Activated T-helper 1 cell treated with anti-CD3 and anti-CD28 coated beads, Interleukin-12 subunit alpha, Interleukin-12 subunit beta, Interleukin-2, Interleukin-4 antibody, amounts not matched to agents 30 ng/mL and 10 ng/mL and 1 ng/mL, durations not matched to agents 14 hours and 24 hours and 36 hours (primary cell): ENCODE measurements at regions not wholly inside any gene's neighbourhood (a gene's known extent, or its start where the extent isn't known, plus 50 kb on each side); places are given as distances from the start of the nearest gene placed in this dataset.

ENCODE experiments used
- DNase-seq: peaks from one replicate; pipeline ENCODE4 v3.0.0; 2021; ENCODE audit warnings: low spot score
- H3K27ac Mint-ChIP-seq: one replicate; pipeline ENCODE4 v1.8.0; 2021; ENCODE audit warnings: mild to moderate bottlenecking, mixed read lengths
- H3K27me3 Mint-ChIP-seq: one replicate; pipeline ENCODE4 v1.8.0; 2022; ENCODE audit warnings: mild to moderate bottlenecking, moderate library complexity, mixed read lengths; ENCODE audit not compliant: insufficient read depth
- H3K36me3 Mint-ChIP-seq: one replicate; pipeline ENCODE4 v1.8.0; 2021; ENCODE audit warnings: low read depth, mixed read lengths
- H3K4me1 Mint-ChIP-seq: one replicate; pipeline ENCODE4 v1.8.0; 2021; ENCODE audit warnings: low read depth, mixed read lengths
- H3K4me3 Mint-ChIP-seq: one replicate; pipeline ENCODE4 v1.8.0; 2021; ENCODE audit warnings: mild to moderate bottlenecking, moderate library complexity, mixed read lengths
- H3K9me3 Mint-ChIP-seq: one replicate; pipeline ENCODE4 v1.8.0; 2021; ENCODE audit warnings: mixed read lengths
- intact Hi-C: fragments of 100-400 bp; cut with micrococcal nuclease; formaldehyde crosslinking; loops from one replicate; pipeline ENCODE4 v1.15.1; 2024

DNA sequence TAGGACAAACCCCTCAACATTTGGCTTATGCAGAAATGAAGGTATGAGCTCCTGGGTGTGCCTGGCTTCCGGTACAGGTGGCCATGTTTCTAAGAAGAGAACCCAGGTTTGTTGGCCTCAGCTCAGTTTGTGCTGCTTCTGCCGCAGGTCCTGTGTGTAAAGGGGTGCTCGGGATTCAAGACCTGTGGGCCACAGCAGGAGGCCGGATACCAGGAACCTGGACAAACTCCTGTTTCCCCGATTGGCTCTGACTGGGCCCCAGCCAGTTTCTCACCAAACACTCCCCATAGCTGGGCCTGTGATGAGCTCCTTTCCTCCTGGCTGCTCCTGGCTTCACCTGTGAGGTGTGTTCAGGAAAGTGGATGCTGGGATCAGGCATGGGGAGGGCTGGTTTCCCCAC is 271.2 kb upstream of the IRX2 start:
- no peak overlapping the region for H3K27ac Mint-ChIP-seq
- H3K27me3 Mint-ChIP-seq, result no peaks in the 10 kb centered on the region
- peaks cover 16% of the 10 kb centered on the region for H3K9me3 Mint-ChIP-seq
- DNase-seq, result no peak
- H3K36me3 Mint-ChIP-seq, result no peaks in the 10 kb centered on the region
- no peaks in the 10 kb centered on the region for H3K4me1 Mint-ChIP-seq
- intact Hi-C loops, result no loop called here
- H3K4me3 Mint-ChIP-seq, result no peak overlapping the region

DNA sequence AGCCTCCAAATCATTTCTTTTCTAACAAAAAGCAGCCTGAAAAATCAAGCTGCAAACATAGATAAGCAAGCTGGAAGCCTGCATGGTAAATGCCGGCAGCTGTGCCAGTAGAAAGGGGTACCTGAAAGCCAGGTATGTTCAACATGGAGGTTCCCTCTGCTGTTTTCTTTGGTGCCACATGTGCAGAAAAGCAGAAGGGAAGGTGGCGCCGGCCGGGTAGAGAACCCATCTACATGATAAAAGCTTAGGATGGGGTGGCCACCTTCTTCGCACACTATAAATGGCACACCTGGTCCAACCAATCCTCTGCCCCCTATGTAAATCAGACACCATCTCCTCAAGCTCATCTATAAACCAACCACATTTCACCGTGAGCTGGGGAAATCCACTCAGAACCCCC is 268.9 kb upstream of the IRX2 start:
- Mint-ChIP-seq H3K9me3 (peaks cover 5% of the 10 kb centered on the region), H3K4me3 (no peak overlapping the region), H3K27ac (no peak overlapping the region), H3K36me3 (no peaks in the 10 kb centered on the region), H3K27me3 (no peaks in the 10 kb centered on the region), H3K4me1 (no peaks in the 10 kb centered on the region)
- intact Hi-C loops, result no loop called here
- DNase-seq, result no peak

DNA sequence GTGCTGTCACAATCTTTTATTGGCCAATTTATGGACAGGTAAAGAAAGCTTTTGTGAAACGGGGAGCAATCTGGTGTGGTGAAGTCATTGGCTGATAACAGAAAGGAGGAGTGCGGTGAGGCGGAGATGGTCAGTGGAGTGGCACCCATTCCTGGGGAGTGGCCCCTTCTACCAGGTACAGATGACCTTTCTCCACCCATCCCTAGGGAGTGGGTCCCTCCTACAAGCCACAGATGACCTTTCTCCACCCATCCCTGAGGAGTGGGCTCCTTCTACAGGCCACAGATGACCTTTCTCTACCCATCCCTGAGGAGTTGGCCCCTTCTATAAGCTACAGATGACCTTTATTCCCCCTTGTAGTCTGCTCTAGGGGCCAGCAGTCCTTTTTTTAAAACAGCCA is 267.6 kb upstream of the IRX2 start:
- Mint-ChIP-seq H3K36me3 (no peaks in the 10 kb centered on the region), H3K27me3 (no peaks in the 10 kb centered on the region), H3K9me3 (peaks cover 5% of the 10 kb centered on the region), H3K27ac (no peak overlapping the region), H3K4me3 (no peak overlapping the region), H3K4me1 (no peaks in the 10 kb centered on the region)
- no peak for DNase-seq
- intact Hi-C loops, result no loop called here

DNA sequence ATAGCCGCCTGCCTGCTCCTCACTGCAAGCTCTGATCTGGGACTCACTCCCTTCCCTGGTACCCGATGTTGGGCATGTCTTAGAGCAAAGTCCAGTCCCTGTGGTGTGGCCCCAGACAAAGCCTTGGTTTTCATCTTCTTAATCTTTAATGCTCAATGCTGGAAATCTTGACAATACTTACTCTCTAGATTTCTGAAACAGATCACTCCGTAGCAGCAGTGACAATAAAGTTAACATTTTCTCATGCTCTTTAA is 260.2 kb upstream of the IRX2 start:
- Mint-ChIP-seq H3K27ac (no peak overlapping the region), H3K4me3 (no peak overlapping the region), H3K27me3 (no peaks in the 10 kb centered on the region), H3K4me1 (no peaks in the 10 kb centered on the region), H3K36me3 (no peaks in the 10 kb centered on the region), H3K9me3 (peaks cover 13% of the 10 kb centered on the region)
- DNase-seq, result no peak
- intact Hi-C loops, result no loop called here

DNA sequence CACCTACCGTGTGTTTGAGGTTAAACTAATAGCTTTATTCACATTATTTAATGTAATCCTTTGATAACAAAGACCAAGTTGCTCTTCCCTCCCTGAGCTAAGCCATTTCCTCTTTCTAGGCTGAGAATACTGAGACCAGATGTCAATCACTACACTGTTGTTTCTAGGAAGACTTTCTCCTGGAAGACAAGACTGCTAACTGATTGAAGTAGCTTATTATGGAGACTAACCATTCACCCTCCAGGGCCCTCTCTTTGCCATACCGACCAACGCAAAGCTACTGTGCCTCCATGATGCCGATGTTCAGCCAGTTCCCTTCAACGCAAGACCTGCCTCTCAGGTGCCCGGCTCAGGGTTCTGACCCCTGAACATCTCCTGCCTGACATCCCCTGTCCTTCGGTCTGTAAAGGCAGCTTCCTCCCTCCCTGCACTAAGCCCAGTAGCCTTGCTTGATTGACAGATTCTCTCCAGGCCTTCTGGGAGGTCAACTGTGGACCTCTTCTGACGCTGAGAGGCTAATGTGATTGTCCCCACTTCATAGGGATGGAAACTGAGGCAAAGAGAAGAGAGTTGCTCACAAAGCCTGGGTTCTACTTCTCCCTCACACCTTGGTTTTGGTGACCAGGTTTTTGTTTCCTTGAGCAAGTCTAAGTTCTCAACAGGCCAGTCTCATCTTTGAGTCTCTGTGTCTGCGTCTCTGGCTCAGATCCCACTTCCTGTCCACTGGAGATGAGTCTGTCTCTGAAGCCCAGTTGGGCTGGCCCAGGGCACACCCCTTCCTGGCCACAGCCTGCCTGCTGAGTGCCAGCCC is 259.7 kb upstream of the IRX2 start:
- DNase-seq, result no peak
- no peak overlapping the region for H3K27ac Mint-ChIP-seq
- H3K36me3 Mint-ChIP-seq, result no peaks in the 10 kb centered on the region
- no peaks in the 10 kb centered on the region for H3K27me3 Mint-ChIP-seq
- H3K4me3 Mint-ChIP-seq, result no peak overlapping the region
- intact Hi-C loops, result no loop called here
- peaks cover 13% of the 10 kb centered on the region for H3K9me3 Mint-ChIP-seq
- H3K4me1 Mint-ChIP-seq, result no peaks in the 10 kb centered on the region

DNA sequence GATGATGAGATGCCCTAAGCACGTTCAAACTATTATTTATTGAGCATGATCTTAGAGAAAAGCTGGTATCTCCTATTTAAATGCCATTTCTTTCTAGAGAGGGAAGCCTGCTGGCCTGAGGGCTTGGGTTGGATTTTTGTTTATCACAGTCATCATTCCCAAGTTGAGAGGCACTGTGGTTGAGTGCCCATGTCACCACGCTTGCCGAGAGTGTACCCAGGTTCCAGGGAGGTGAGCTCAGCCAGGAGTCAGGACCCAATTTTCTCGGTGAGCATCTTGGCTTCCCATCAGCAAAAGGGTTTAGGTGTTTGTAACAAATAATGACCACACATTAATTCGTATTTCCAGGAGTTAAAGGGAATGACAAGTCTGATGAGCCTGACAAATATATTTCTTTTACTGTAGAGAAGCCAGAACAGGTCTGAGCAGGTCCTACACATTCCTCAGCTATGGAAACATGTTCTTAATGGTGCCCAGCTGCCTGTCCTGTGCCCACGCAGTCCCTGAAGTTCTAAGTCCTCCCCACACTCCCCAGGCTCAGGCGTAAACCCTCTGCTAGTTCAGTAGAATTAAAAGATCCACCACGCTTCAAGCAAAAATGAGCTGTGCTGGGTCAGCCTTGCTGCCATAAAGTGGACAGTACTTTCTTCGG is 258.9 kb upstream of the IRX2 start:
- Mint-ChIP-seq H3K27me3 (no peaks in the 10 kb centered on the region), H3K36me3 (no peaks in the 10 kb centered on the region), H3K4me1 (no peaks in the 10 kb centered on the region), H3K9me3 (peaks cover 14% of the 10 kb centered on the region), H3K4me3 (no peak overlapping the region), H3K27ac (no peak overlapping the region)
- intact Hi-C loops, result no loop called here
- DNase-seq, result no peak

DNA sequence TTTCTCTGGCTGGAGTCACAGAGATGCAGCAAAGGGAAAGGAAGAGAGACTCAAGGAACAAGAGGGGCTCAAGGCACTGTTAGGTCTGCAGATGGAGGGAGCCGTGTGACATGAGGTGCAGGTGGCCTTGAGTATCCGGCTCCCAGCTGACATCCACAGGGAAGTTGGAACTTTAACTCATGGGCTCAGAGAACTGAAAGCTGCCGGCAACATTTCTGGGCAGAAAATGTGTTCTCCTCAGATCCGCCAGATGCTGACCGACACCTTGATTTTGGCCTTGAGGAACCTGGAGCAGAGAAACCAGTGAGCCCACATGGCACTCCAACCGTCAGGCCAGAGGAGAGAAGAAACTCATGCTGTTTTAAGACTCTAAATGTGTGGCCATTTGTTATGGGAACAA is 258.1 kb upstream of the IRX2 start:
- Mint-ChIP-seq H3K27me3 (no peaks in the 10 kb centered on the region), H3K4me3 (no peak overlapping the region), H3K4me1 (no peaks in the 10 kb centered on the region), H3K27ac (no peak overlapping the region), H3K36me3 (no peaks in the 10 kb centered on the region), H3K9me3 (peaks cover 20% of the 10 kb centered on the region)
- intact Hi-C loops, result no loop called here
- no peak for DNase-seq

DNA sequence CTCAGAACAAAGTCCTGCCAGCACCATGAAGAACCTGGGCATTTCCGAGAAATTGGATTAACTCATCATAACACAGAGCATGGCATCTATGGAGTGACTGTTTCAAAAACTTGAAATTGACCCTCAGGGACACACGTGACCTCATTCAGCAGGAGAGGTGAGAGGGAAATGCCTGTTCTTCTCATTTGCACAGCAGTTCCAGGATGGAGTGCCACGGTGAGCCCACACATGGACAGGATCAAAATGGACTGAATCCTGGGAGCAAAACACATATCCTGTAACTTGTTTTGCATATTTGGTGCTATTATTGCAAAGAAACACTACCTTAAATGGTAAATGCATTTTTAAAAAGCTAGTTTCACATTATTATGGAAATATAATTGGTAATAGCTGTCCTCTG is 256.1 kb upstream of the IRX2 start:
- H3K4me3 Mint-ChIP-seq, result no peak overlapping the region
- peaks cover 21% of the 10 kb centered on the region for H3K9me3 Mint-ChIP-seq
- H3K36me3 Mint-ChIP-seq, result no peaks in the 10 kb centered on the region
- no peaks in the 10 kb centered on the region for H3K27me3 Mint-ChIP-seq
- intact Hi-C loops, result no loop called here
- no peak overlapping the region for H3K27ac Mint-ChIP-seq
- no peak for DNase-seq
- no peaks in the 10 kb centered on the region for H3K4me1 Mint-ChIP-seq

DNA sequence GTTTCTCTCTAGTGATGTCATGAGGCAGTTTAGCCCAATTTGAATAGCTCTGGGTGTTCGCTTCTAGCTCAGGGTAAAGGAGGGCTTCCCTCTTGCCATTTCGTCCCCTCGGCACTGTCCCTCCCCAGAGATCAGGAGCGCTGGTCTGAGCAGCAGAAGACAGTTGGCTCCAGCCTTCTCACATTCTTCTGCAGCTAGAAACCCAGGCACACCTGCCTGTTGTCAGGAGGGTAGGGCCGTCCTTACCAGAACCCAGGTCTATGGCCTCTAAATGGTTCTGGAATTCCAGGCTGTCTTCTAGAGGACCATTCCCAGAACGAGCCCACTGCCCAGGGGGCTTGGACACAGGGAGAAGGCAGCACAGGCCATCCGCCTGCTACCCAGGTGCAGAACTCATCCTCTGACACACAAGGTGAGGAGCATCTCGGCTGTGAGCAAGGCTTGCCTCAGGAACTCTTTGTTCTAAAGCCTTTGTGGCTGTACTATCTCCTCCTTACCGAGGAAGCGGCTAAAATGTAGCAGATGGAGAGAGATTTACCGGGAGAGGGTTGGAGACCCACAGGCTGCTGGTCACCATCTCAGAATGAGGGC is 255.6 kb upstream of the IRX2 start:
- peaks cover 24% of the 10 kb centered on the region for H3K9me3 Mint-ChIP-seq
- DNase-seq, result no peak
- intact Hi-C loops, result no loop called here
- no peaks in the 10 kb centered on the region for H3K36me3 Mint-ChIP-seq
- H3K27me3 Mint-ChIP-seq, result no peaks in the 10 kb centered on the region
- no peak overlapping the region for H3K27ac Mint-ChIP-seq
- H3K4me1 Mint-ChIP-seq, result no peaks in the 10 kb centered on the region
- no peak overlapping the region for H3K4me3 Mint-ChIP-seq

DNA sequence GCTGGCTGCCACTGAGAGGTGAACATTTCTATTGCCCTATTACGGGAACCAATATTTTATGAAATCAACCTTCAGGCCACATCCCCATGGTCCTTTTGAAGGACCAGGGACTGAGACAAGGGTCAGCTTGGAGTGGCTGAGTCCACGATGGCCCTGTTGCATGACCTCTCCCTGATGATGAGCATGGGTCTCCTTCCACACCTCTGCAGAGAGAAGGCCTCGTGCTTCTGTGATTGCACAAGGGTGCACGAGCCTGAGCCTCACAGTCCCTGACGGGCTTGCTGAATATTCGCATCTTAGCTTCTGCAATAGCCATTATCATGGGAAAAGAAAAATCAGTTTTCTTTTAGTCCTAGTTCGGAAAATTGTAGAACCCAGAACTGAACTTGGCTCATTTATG is 255.0 kb upstream of the IRX2 start:
- intact Hi-C loops, result no loop called here
- Mint-ChIP-seq H3K27ac (no peak overlapping the region), H3K36me3 (no peaks in the 10 kb centered on the region), H3K4me3 (no peak overlapping the region), H3K27me3 (no peaks in the 10 kb centered on the region), H3K4me1 (no peaks in the 10 kb centered on the region), H3K9me3 (peaks cover 22% of the 10 kb centered on the region)
- DNase-seq, result no peak

DNA sequence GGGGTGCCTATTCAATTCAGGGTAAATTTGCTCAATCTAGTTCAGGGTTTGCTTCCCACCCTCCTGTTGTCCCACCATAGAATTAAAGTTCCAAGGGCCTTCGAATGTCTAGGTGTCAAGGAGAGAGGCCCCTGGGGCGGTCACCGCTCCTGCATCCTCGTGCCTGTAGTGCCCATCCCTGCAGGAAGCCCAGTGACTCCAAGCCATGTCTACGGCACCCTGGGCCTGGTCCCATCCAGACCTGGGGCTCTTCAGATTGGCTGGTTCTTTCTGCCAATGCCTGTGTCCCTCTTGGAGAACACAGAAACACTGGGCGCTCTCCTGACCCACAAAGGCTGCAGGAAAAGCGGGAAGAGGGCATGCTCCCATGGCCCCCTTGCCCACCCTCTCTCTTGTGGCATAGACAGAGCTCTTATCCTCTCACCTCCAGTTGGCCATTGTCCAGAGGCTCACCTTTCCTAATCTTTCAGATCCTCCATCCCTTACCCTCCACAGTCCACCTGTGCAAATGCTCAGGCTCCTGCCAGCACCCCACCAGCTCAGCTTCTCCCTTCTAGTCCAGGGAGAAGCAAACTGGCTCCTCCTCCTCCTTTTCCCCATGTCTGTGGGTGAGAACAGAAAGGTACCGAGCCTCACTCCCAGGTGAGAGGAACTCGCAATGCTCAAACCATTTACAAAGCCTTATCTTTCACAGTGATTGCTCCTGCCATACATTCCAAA is 253.0 kb upstream of the IRX2 start:
- no peak for DNase-seq
- Mint-ChIP-seq H3K36me3 (no peaks in the 10 kb centered on the region), H3K4me1 (no peaks in the 10 kb centered on the region), H3K27ac (no peak overlapping the region), H3K9me3 (peaks cover 17% of the 10 kb centered on the region), H3K27me3 (no peaks in the 10 kb centered on the region), H3K4me3 (no peak overlapping the region)
- intact Hi-C loops, result no loop called here

DNA sequence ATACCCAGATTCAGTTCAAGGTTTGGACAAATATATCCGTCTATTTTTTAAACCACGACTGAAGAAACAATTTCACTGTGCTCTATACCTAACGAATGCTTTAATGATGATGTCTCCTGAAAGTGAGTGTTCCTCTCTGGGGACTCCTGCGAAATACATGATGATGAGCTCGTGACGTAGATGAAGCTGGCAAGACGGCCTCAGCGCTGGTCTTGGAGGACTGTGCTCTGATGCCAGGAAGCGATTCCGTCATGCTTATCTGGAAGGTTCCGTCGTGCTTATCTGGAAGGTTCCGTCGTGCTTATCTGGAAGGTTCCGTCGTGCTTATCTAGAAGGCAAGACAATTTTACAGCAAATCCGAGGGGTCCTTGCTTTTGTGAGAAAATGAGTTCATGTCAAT is 250.8 kb upstream of the IRX2 start:
- no peak for DNase-seq
- Mint-ChIP-seq H3K27me3 (no peaks in the 10 kb centered on the region), H3K27ac (no peak overlapping the region)

DNA sequence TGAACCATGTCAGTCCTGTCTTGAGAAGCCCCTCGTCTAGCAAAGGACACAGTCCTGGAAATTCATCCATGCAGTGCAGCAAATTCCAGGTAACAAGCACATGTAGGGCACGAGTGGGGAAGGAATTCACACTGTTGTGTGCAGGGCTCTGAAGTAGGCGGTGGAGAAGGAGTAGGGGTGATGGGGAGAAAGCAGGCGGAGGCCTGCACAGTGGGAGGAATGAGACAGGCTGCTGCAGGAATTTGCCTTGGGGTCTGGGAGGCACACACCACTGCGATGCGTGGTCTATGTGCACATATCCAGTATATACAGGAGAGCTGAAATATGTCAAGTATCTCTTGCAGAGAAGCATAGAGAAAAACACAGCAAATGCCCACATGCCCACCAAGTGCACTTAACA is 249.2 kb upstream of the IRX2 start:
- H3K4me3 Mint-ChIP-seq, result no peak overlapping the region
- no peaks in the 10 kb centered on the region for H3K27me3 Mint-ChIP-seq
- H3K36me3 Mint-ChIP-seq, result no peaks in the 10 kb centered on the region
- intact Hi-C loops, result no loop called here
- peaks cover 16% of the 10 kb centered on the region for H3K9me3 Mint-ChIP-seq
- no peaks in the 10 kb centered on the region for H3K4me1 Mint-ChIP-seq
- DNase-seq, result no peak
- H3K27ac Mint-ChIP-seq, result no peak overlapping the region

More for the DNA sequence above, 250.8 kb upstream of the IRX2 start:
- Mint-ChIP-seq H3K9me3 (peaks cover 16% of the 10 kb centered on the region), H3K4me1 (no peaks in the 10 kb centered on the region), H3K36me3 (no peaks in the 10 kb centered on the region), H3K4me3 (no peak overlapping the region)
- intact Hi-C loops, result no loop called here
